GM19452 (cell line): ENCODE measurements at regions not wholly inside any gene's neighbourhood (a gene's known extent, or its start where the extent isn't known, plus 50 kb on each side); places are given as distances from the start of the nearest gene placed in this dataset.

Experiments used
- ATAC-seq: cut with Tn5 transposase; IDR thresholded peaks from one replicate; pipeline ENCODE4 v1.9.1; 2021; ENCODE audit not compliant: unreplicated experiment

DNA sequence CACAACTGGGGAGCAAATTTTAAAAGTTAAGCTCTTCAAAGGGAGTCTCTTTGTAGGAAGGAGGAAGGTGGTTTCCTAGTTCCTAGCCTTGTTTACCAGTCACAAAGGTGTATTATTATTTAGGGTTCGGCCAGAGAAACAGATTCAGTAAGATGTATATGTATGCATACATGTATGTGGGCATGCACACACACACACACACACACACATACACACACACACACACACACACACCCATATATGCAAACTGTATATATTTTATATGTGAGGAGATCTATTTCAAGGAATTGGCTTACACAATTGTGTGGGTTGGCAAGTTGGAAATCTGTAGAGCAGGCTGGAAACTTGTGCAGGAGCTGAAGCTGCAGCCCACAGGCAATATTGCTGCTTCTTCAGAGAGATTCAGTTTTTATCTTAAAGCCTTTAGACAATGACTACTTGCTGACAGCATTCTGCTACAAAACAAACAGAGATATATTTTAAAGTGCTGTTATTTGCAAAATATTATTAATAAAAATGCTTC lies 75.3 kb upstream of the DNAH5 start:
- ATAC-seq = no peak

DNA sequence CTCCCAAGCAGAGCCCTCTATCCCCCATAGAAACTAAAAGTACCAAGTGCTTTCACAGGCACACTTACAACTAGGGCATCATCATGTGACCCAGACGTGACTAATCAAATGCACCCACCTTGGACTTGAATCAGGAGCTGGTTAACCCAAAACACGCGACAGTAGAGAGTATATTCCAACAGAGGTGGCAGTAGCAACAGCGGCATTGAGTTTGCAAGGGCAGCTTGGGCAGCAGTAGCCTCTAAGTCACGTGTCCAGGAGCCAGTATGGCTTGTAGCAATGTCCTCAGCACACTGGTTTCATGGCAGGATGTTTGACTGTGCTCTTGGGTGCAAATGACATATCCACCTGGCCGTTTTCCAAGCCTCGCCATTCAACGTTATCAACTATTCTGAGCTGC lies 73.4 kb upstream of the DNAH5 start:
- ATAC-seq = no peak

GRCh38 chr5:14016549-14016948 lies 72.1 kb upstream of the DNAH5 start:
- no peak for ATAC-seq

- ATAC-seq = peak; percentile 97
Measured at GRCh38 chr5:14011089-14012020, 66.9 kb upstream of the DNAH5 start.

GRCh38 chr5:14009575-14009974 lies 65.1 kb upstream of the DNAH5 start:
- ATAC-seq = no peak

GRCh38 chr5:14008819-14009311 lies 64.4 kb upstream of the DNAH5 start:
- no peak for ATAC-seq

GRCh38 chr5:14006823-14007520 lies 62.5 kb upstream of the DNAH5 start:
- no peak for ATAC-seq

DNA sequence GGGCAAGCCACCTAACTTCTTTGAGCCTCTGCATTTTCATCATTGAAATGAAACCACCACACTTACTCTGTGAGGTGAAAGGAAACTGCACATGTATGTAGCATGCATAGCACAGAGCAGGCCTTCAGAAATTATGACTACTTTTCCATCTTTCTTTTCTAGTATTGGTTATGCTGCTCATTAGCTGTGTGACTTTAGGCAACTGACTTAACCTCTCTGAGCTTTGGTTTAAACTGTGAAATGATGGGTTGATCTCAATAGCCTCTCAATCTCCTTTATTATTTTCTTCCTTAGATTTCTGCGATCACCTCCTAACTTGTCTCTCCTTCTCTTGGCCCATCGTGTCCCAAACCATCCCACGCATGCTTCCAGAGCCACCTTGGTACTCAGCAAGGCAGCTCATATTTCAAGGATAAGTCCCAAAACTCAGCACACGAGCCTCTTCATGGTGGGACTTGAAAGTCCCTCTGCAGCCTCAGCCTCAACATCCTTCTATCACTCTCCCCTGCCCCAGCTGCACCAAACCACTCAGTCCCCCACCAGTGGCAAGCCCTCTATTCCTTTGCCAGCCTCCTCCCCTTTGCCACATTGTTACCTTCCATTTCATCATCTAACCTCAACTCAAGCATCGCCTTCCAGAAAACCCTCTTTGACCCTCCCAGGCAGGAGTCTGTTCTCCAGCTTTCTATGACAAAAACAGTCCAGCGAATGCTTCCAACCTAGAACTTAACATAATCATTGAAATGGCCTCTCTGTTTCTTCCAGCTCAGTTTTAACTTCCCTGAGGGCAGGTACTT lies 60.3 kb upstream of the DNAH5 start:
- no peak for ATAC-seq

GRCh38 chr5:14003936-14004335 lies 59.4 kb upstream of the DNAH5 start:
- no peak for ATAC-seq

DNA sequence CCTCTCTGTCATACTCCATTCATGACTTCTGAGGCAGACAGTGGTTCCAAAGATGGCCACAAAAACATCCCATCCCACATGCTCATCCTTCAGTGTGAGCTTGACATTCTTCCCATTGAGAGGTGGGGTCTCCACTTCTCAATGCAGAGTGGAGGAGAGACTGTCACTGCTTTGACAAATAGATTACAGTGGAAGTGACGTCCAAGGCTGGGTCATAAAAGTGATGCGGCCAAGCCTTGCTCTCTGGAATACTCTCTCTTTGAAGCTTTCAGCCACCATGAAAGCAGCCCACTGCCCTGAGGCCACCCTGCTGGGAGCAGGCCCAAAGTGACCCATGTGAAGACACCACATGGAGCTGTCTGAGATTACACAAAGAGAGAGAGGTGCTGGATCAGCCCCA lies 59.0 kb upstream of the DNAH5 start:
- ATAC-seq = no peak

- no peak for ATAC-seq
Measured at GRCh38 chr5:13998254-13998653, 53.8 kb upstream of the DNAH5 start.

DNA sequence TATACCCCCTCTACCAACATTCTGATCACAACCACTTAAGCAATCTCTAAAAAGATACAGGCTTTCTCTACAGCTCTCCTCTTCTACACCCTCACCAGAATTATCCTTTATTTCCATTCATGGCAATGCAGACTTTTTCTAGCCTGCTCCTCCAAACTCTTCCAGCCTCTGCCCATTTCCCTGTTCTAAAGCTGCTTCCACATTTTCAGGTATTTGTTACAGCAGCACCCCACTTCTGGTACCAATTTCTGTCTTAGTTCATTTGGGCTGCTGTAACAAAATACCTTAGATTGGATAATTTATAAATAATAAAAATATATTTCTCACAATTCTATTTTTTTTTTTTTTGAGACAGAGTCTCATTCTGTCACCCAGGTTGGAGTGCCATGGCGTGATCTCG lies 53.0 kb upstream of the DNAH5 start:
- no peak for ATAC-seq

DNA sequence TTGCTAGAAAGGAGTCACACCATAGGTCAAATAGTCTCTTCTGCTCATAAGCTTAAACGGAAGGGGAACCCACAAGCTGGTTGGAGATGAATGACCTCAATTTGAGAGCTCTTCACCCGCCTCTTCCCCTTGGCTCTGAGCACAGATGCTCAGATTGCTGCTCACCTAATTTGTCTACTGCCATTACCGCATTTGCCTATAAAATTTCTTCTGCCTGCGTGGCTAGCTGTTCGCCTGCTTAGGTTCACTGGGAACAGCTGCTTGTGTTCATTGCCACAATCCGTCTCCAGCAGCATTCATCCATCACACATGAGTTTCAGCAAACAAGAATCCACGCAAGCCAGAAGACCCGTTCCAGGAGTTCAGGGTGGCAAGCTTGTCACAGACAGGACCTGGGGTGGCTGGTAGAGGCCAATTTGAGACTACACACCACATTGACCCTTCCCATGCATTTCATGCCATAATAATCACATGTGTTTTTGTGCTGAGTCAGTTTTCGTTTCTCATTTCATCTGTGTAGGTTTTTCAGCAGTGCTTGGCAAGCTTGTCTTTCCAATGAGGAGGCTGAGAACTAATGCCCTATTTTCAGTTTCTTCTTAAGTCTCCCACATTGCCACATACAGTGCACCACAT lies 50.2 kb upstream of the DNAH5 start:
- ATAC-seq = no peak
